DOHH2 (cell line): ENCODE measurements at regions not wholly inside any gene's neighbourhood (a gene's known extent, or its start where the extent isn't known, plus 50 kb on each side); places are given as distances from the start of the nearest gene placed in this dataset.

Experiments
- H3F3A ChIP-seq: fragments of 200-600 bp; sonication (generic), shearing (Covaris generic); 2 replicates; pipeline ENCODE4 v1.6.0; 2016; ENCODE audit warnings: antibody characterized with exemption, mild to moderate bottlenecking; ENCODE audit not compliant: control insufficient read depth, insufficient read depth
- H3K27ac ChIP-seq: fragments of 200-600 bp; sonication (generic); 2 replicates; pipeline ENCODE4 v1.5.1; 2014; ENCODE audit warnings: low read depth, mild to moderate bottlenecking, low read length, moderate library complexity
- H3K27me3 ChIP-seq: fragments of 200-600 bp; sonication (generic); 2 replicates; pipeline ENCODE4 v1.6.1; 2014; ENCODE audit warnings: mild to moderate bottlenecking, low read length, mixed read lengths; ENCODE audit not compliant: control insufficient read depth
- H3K36me3 ChIP-seq: fragments of 200-600 bp; sonication (generic); 2 replicates; pipeline ENCODE4 v1.6.1; 2014; ENCODE audit warnings: mild to moderate bottlenecking, low read length, moderate library complexity, mixed read lengths; ENCODE audit not compliant: control insufficient read depth
- H3K4me1 ChIP-seq: fragments of 200-600 bp; sonication (generic); 2 replicates; pipeline ENCODE4 v1.6.1; 2014; ENCODE audit warnings: mild to moderate bottlenecking, low read length, mixed read lengths; ENCODE audit not compliant: control insufficient read depth
- H3K4me2 ChIP-seq: fragments of 200-600 bp; sonication (generic); 2 replicates; pipeline ENCODE4 v1.6.0; 2014; ENCODE audit warnings: mild to moderate bottlenecking, low read length, moderate library complexity
- H3K4me3 ChIP-seq: fragments of 200-600 bp; sonication (generic); 2 replicates; pipeline ENCODE4 v1.5.1; 2014; ENCODE audit warnings: mild to moderate bottlenecking, low read length, mixed read lengths
- H3K79me2 ChIP-seq: fragments of 200-600 bp; sonication (generic); 2 replicates; pipeline ENCODE4 v1.6.1; 2014; ENCODE audit warnings: mild to moderate bottlenecking, low read length, mixed read lengths; ENCODE audit not compliant: control insufficient read depth
- H3K9me2 ChIP-seq: fragments of 200-600 bp; sonication (generic); replicated peaks from 2 replicates; pipeline ENCODE4 v1.6.1; 2014; ENCODE audit warnings: mild to moderate bottlenecking, low read length, mixed read lengths; ENCODE audit not compliant: control insufficient read depth
- H3K9me3 ChIP-seq: fragments of 200-600 bp; sonication (generic); 2 replicates; pipeline ENCODE4 v1.6.1; 2014; ENCODE audit warnings: antibody characterized with exemption, low read length, mixed read lengths; ENCODE audit not compliant: control insufficient read depth, insufficient read depth
- H4K20me1 ChIP-seq: fragments of 200-600 bp; sonication (generic); 2 replicates; pipeline ENCODE4 v1.6.0; 2014; ENCODE audit warnings: low read depth, mild to moderate bottlenecking, antibody characterized with exemption, low read length, moderate library complexity; ENCODE audit not compliant: control insufficient read depth, insufficient read depth
- CTCF ChIP-seq: fragments of 200-600 bp; sonication (generic); IDR thresholded peaks from one replicate; pipeline ENCODE4 v1.5.1; 2014; ENCODE audit warnings: antibody characterized with exemption, mild to moderate bottlenecking, low read depth, low read length; ENCODE audit not compliant: poor library complexity, severe bottlenecking
- EZH2phosphoT487 ChIP-seq: fragments of 200-600 bp; sonication (generic); IDR thresholded peaks from 2 replicates; pipeline ENCODE4 v1.6.1; 2017; ENCODE audit warnings: borderline replicate concordance, mild to moderate bottlenecking, antibody characterized with exemption, low read length, moderate library complexity, mixed read lengths

GRCh38 chr7:41110186-41110585 lies 592.7 kb downstream of the INHBA start:
- H4K20me1 ChIP-seq = no peaks in the 10 kb centered on the region
- no peaks in the 10 kb centered on the region for H3F3A ChIP-seq
- H3K4me2 ChIP-seq = no peak overlapping the region
- no peaks in the 10 kb centered on the region for H3K9me3 ChIP-seq
- no peaks in the 10 kb centered on the region for H3K9me2 ChIP-seq
- no peak overlapping the region for H3K27ac ChIP-seq
- H3K27me3 ChIP-seq = no peaks in the 10 kb centered on the region
- H3K36me3 ChIP-seq = no peaks in the 10 kb centered on the region
- no peak for TF ChIP-seq CTCF
- no peak for TF ChIP-seq EZH2phosphoT487
- H3K79me2 ChIP-seq = no peaks in the 10 kb centered on the region
- no peak overlapping the region for H3K4me3 ChIP-seq
- no peaks in the 10 kb centered on the region for H3K4me1 ChIP-seq

GRCh38 chr7:41108821-41109220 lies 594.1 kb downstream of the INHBA start:
- no peak overlapping the region for H3K4me2 ChIP-seq
- no peaks in the 10 kb centered on the region for H3K9me3 ChIP-seq
- no peaks in the 10 kb centered on the region for H3K9me2 ChIP-seq
- no peaks in the 10 kb centered on the region for H3K36me3 ChIP-seq
- no peak overlapping the region for H3K4me3 ChIP-seq
- no peak for TF ChIP-seq CTCF
- no peak for TF ChIP-seq EZH2phosphoT487
- H3K27ac ChIP-seq = no peak overlapping the region
- H3K27me3 ChIP-seq = no peaks in the 10 kb centered on the region
- H3K79me2 ChIP-seq = no peaks in the 10 kb centered on the region
- no peaks in the 10 kb centered on the region for H3K4me1 ChIP-seq
- H3F3A ChIP-seq = no peaks in the 10 kb centered on the region
- no peaks in the 10 kb centered on the region for H4K20me1 ChIP-seq

- Histone ChIP-seq H4K20me1 (no peaks in the 10 kb centered on the region), H3K9me3 (no peaks in the 10 kb centered on the region), H3K79me2 (no peaks in the 10 kb centered on the region), H3F3A (no peaks in the 10 kb centered on the region), H3K4me3 (no peak overlapping the region), H3K4me1 (peaks cover 4% of the 10 kb centered on the region), H3K4me2 (no peak overlapping the region), H3K27ac (no peak overlapping the region), H3K36me3 (no peaks in the 10 kb centered on the region), H3K9me2 (no peaks in the 10 kb centered on the region), H3K27me3 (no peaks in the 10 kb centered on the region)
- no peak for TF ChIP-seq EZH2phosphoT487
- TF ChIP-seq CTCF = no peak
These were observed 594.9 kb downstream of the INHBA start for GRCh38 chr7:41107938-41108448.
